GM12864 (cell line): ENCODE measurements at regions not wholly inside any gene's neighbourhood (a gene's known extent, or its start where the extent isn't known, plus 50 kb on each side); places are given as distances from the start of the nearest gene placed in this dataset.

Experiments
- DNase-seq: peaks from one replicate; pipeline ENCODE4 v3.0.0-alpha.2; 2011; ENCODE audit warnings: low read depth
- H3K4me3 ChIP-seq: 2 replicates; pipeline ENCODE4 v1.5.1; 2011; ENCODE audit warnings: mild to moderate bottlenecking, low read depth, low read length, control low read depth
- CTCF ChIP-seq: IDR thresholded peaks from 2 replicates; pipeline ENCODE4 v1.5.1; 2011; ENCODE audit warnings: low read depth, mild to moderate bottlenecking, moderate library complexity, low read length, control low read depth, inconsistent platforms; ENCODE audit errors: missing control alignments

GRCh38 chr7:85627791-85628586 lies 441.1 kb upstream of the SEMA3D start:
- H3K4me3 ChIP-seq, result no peak overlapping the region
- TF ChIP-seq CTCF, result no peak
- DNase-seq, result no peak

GRCh38 chr7:85622059-85622458 lies 435.2 kb upstream of the SEMA3D start:
- DNase-seq, result no peak
- TF ChIP-seq CTCF, result no peak
- no peak overlapping the region for H3K4me3 ChIP-seq

- no peak overlapping the region for H3K4me3 ChIP-seq
- DNase-seq, result no peak
- TF ChIP-seq CTCF, result no peak
These were observed 434.3 kb upstream of the SEMA3D start for GRCh38 chr7:85620936-85621685.

GRCh38 chr7:85619236-85619635 lies 432.4 kb upstream of the SEMA3D start:
- no peak for TF ChIP-seq CTCF
- no peak for DNase-seq
- H3K4me3 ChIP-seq, result no peak overlapping the region

- DNase-seq, result no peak
- no peak for TF ChIP-seq CTCF
These were observed 427.8 kb upstream of the SEMA3D start for GRCh38 chr7:85614684-85615083.

GRCh38 chr7:85612514-85612913 lies 425.7 kb upstream of the SEMA3D start:
- no peak for TF ChIP-seq CTCF
- DNase-seq, result no peak
- no peak overlapping the region for H3K4me3 ChIP-seq

More at GRCh38 chr7:85614684-85615083, 427.8 kb upstream of the SEMA3D start:
- no peak overlapping the region for H3K4me3 ChIP-seq
